ENCODE measurements at regions not wholly inside any gene's neighbourhood (a gene's known extent, or its start where the extent isn't known, plus 50 kb on each side); places are given as distances from the start of the nearest gene placed in this dataset.

DNA sequence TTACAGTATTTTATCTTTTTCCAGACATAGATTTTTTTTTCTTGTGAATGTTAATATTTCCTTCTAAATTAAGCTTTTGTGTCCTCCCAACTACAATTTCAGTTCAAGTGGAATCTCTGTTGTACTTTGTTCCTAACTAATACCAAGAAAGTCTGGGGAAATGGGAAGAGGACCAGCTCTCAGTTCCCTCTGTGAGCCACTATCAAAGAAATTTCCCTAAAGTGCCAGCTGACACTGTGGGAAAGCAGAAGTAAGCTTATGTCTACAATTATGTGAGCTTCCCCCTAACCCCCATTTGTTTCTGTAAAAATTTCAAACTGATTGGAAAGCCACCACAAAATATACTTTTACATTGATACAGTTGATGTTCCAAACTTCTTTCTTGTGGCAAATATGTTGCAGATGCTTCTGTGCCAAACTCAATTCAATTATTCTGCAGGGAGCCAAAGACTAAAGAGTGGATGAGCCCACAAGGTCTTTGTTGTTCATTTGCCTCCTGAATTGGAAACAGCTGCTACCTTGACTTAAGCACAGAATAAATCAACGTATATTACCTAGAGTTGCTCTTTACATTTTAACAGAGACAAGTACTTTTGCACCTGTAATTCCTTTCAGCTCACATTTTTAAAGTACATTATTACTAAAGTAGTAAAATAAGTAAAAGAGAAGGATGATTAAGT is 306.6 kb downstream of the PTH2R start (continued):
- TF ChIP-seq, protein P1, sequence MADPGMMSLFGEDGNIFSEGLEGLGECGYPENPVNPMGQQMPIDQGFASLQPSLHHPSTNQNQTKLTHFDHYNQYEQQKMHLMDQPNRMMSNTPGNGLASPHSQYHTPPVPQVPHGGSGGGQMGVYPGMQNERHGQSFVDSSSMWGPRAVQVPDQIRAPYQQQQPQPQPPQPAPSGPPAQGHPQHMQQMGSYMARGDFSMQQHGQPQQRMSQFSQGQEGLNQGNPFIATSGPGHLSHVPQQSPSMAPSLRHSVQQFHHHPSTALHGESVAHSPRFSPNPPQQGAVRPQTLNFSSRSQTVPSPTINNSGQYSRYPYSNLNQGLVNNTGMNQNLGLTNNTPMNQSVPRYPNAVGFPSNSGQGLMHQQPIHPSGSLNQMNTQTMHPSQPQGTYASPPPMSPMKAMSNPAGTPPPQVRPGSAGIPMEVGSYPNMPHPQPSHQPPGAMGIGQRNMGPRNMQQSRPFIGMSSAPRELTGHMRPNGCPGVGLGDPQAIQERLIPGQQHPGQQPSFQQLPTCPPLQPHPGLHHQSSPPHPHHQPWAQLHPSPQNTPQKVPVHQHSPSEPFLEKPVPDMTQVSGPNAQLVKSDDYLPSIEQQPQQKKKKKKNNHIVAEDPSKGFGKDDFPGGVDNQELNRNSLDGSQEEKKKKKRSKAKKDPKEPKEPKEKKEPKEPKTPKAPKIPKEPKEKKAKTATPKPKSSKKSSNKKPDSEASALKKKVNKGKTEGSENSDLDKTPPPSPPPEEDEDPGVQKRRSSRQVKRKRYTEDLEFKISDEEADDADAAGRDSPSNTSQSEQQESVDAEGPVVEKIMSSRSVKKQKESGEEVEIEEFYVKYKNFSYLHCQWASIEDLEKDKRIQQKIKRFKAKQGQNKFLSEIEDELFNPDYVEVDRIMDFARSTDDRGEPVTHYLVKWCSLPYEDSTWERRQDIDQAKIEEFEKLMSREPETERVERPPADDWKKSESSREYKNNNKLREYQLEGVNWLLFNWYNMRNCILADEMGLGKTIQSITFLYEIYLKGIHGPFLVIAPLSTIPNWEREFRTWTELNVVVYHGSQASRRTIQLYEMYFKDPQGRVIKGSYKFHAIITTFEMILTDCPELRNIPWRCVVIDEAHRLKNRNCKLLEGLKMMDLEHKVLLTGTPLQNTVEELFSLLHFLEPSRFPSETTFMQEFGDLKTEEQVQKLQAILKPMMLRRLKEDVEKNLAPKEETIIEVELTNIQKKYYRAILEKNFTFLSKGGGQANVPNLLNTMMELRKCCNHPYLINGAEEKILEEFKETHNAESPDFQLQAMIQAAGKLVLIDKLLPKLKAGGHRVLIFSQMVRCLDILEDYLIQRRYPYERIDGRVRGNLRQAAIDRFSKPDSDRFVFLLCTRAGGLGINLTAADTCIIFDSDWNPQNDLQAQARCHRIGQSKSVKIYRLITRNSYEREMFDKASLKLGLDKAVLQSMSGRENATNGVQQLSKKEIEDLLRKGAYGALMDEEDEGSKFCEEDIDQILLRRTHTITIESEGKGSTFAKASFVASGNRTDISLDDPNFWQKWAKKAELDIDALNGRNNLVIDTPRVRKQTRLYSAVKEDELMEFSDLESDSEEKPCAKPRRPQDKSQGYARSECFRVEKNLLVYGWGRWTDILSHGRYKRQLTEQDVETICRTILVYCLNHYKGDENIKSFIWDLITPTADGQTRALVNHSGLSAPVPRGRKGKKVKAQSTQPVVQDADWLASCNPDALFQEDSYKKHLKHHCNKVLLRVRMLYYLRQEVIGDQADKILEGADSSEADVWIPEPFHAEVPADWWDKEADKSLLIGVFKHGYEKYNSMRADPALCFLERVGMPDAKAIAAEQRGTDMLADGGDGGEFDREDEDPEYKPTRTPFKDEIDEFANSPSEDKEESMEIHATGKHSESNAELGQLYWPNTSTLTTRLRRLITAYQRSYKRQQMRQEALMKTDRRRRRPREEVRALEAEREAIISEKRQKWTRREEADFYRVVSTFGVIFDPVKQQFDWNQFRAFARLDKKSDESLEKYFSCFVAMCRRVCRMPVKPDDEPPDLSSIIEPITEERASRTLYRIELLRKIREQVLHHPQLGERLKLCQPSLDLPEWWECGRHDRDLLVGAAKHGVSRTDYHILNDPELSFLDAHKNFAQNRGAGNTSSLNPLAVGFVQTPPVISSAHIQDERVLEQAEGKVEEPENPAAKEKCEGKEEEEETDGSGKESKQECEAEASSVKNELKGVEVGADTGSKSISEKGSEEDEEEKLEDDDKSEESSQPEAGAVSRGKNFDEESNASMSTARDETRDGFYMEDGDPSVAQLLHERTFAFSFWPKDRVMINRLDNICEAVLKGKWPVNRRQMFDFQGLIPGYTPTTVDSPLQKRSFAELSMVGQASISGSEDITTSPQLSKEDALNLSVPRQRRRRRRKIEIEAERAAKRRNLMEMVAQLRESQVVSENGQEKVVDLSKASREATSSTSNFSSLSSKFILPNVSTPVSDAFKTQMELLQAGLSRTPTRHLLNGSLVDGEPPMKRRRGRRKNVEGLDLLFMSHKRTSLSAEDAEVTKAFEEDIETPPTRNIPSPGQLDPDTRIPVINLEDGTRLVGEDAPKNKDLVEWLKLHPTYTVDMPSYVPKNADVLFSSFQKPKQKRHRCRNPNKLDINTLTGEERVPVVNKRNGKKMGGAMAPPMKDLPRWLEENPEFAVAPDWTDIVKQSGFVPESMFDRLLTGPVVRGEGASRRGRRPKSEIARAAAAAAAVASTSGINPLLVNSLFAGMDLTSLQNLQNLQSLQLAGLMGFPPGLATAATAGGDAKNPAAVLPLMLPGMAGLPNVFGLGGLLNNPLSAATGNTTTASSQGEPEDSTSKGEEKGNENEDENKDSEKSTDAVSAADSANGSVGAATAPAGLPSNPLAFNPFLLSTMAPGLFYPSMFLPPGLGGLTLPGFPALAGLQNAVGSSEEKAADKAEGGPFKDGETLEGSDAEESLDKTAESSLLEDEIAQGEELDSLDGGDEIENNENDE (IDR thresholded peaks at IDR 0.05; ENCODE audit: insufficient replicate concordance, low read length) = no peak
- TF ChIP-seq, protein P2, sequence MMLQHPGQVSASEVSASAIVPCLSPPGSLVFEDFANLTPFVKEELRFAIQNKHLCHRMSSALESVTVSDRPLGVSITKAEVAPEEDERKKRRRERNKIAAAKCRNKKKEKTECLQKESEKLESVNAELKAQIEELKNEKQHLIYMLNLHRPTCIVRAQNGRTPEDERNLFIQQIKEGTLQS (IDR thresholded peaks at IDR 0.05; ENCODE audit: insufficient read depth, low read depth, low read length) = no peak
- TF ChIP-seq EP300 (IDR thresholded peaks at IDR 0.05; ENCODE audit: borderline replicate concordance in 1 of 2, low read depth in 2 of 2, low read length in 2 of 2) = no peak
- no peak for TF ChIP-seq CHD1 (IDR thresholded peaks at IDR 0.05; ENCODE audit: low read depth, low read length)
- no peak for TF ChIP-seq SUZ12 (IDR thresholded peaks at IDR 0.05; ENCODE audit: low read length)
- TF ChIP-seq JUND (IDR thresholded peaks at IDR 0.05; ENCODE audit: low read length) = no peak
- no peak for TF ChIP-seq KDM5A (IDR thresholded peaks at IDR 0.05; ENCODE audit: low read length)
- no peak for TF ChIP-seq TEAD4 (IDR thresholded peaks at IDR 0.05; ENCODE audit: low read depth, low read length)
- TF ChIP-seq SP4 (IDR thresholded peaks at IDR 0.05; ENCODE audit: low read length) = no peak
- TF ChIP-seq BCL11A (IDR thresholded peaks at IDR 0.05; ENCODE audit: low read depth in 2 of 2, low read length in 2 of 2) = no peak
